SK-N-SH (cell line): ENCODE measurements at regions not wholly inside any gene's neighbourhood (a gene's known extent, or its start where the extent isn't known, plus 50 kb on each side); places are given as distances from the start of the nearest gene placed in this dataset.

Source experiments
- CTCF ChIA-PET: fragments of 300-600, 350-600 bp; formaldehyde crosslinking; extraction: SDS; loops from one replicate; lab custom pipeline; 2021; lab: Yijun Ruan, JAX
- POLR2A ChIA-PET: fragments of 350-600 bp; sonication (Branson Sonifier 250); formaldehyde crosslinking; extraction: SDS; loops from one replicate; lab custom pipeline; 2020; ENCODE audit warnings: antibody characterized with exemption, inconsistent platforms; lab: Yijun Ruan, JAX
- DNase-seq: peaks from one replicate; pipeline ENCODE4 v3.0.0; 2012
- H2AFZ ChIP-seq: fragments of 200-600 bp; sonication (generic); 2 replicates; pipeline ENCODE4 v1.8.1; 2016; ENCODE audit warnings: antibody characterized with exemption, mild to moderate bottlenecking, low read depth
- H3F3A ChIP-seq: fragments of 200-600 bp; sonication (generic); replicated peaks from 2 replicates; pipeline ENCODE3; 2016; ENCODE audit warnings: antibody characterized with exemption, mild to moderate bottlenecking; ENCODE audit not compliant: insufficient read depth
- H3K27ac ChIP-seq, 2 experiments: fragments of 200-500 bp in 1 of 2; fragments of 200-600 bp in 1 of 2; sonication (Bioruptor generic) in 1 of 2; sonication (generic), shearing (Covaris generic) in 1 of 2; 2 replicates each; pipeline versions ENCODE4 v1.5.1 to v1.6.1; 2014 to 2016; ENCODE audit warnings: low read depth in 2 of 2, inconsistent platforms in 1 of 2, low read length in 1 of 2, mild to moderate bottlenecking in 1 of 2, mixed read lengths in 1 of 2
- H3K27me3 ChIP-seq: fragments of 200-600 bp; sonication (generic), shearing (Covaris generic); 2 replicates; pipeline ENCODE4 v1.6.1; 2016; ENCODE audit warnings: mixed run types; ENCODE audit not compliant: insufficient read depth
- H3K36me3 ChIP-seq, 2 experiments: fragments of 200-500 bp in 1 of 2; fragments of 200-600 bp in 1 of 2; sonication (Bioruptor generic) in 1 of 2; sonication (generic) in 1 of 2; replicated peaks in 1 of 2; 2 replicates each; pipeline versions ENCODE3 to v1.5.1; 2014 to 2016; ENCODE audit warnings: low read length in 1 of 2, mild to moderate bottlenecking in 1 of 2; ENCODE audit not compliant: insufficient read depth in 2 of 2, control insufficient read depth in 1 of 2
- H3K4me1 ChIP-seq, 2 experiments: fragments of 200-500 bp in 1 of 2; fragments of 200-600 bp in 1 of 2; sonication (Bioruptor generic) in 1 of 2; sonication (generic), shearing (Covaris generic) in 1 of 2; 2 replicates each; pipeline versions ENCODE4 v1.5.1 to v1.6.1; 2014 to 2016; ENCODE audit warnings: low read depth in 1 of 2, low read length in 1 of 2, mixed run types in 1 of 2; ENCODE audit not compliant: insufficient read depth in 2 of 2, control insufficient read depth in 1 of 2
- H3K4me2 ChIP-seq: fragments of 200-600 bp; sonication (generic), shearing (Covaris generic); 2 replicates; pipeline ENCODE4 v1.6.1; 2017; ENCODE audit warnings: mixed run types
- H3K4me3 ChIP-seq, 2 experiments: fragments of 200-500 bp in 1 of 2; fragments of 200-600 bp in 1 of 2; sonication (Bioruptor generic) in 1 of 2; sonication (generic), shearing (Covaris generic) in 1 of 2; 2 replicates each; pipeline versions ENCODE4 v1.5.1 to v1.8.1; 2014 to 2016; ENCODE audit warnings: low read depth in 2 of 2, inconsistent platforms in 1 of 2, low read length in 1 of 2, mild to moderate bottlenecking in 1 of 2, mixed read lengths in 1 of 2, moderate library complexity in 1 of 2
- H3K79me2 ChIP-seq: fragments of 200-600 bp; sonication (generic); 2 replicates; pipeline ENCODE4 v1.8.1; 2017; ENCODE audit warnings: mild to moderate bottlenecking; ENCODE audit not compliant: insufficient read depth
- H3K9ac ChIP-seq: fragments of 200-600 bp; sonication (generic); 2 replicates; pipeline ENCODE4 v1.6.1; 2017; ENCODE audit warnings: mixed run types
- H3K9me2 ChIP-seq: fragments of 200-600 bp; sonication (generic); 2 replicates; pipeline ENCODE4 v1.6.1; 2017; ENCODE audit warnings: mixed run types
- H3K9me3 ChIP-seq: fragments of 200-600 bp; sonication (generic); 2 replicates; pipeline ENCODE4 v1.6.1; 2017; ENCODE audit warnings: mixed run types, mild to moderate bottlenecking, moderate library complexity
- H4K20me1 ChIP-seq: fragments of 200-600 bp; sonication (generic); 2 replicates; pipeline ENCODE4 v1.6.1; 2017; ENCODE audit warnings: mild to moderate bottlenecking, mixed run types; ENCODE audit not compliant: insufficient read depth
- ELF1 ChIP-seq: IDR thresholded peaks from 2 replicates; pipeline ENCODE4 v1.4.0; 2012
- EZH2phosphoT487 ChIP-seq: fragments of 200-600 bp; sonication (generic); IDR thresholded peaks from 2 replicates; pipeline ENCODE4 v1.6.1; 2017; ENCODE audit warnings: low read depth, mixed run types, mild to moderate bottlenecking, antibody characterized with exemption, moderate library complexity, borderline replicate concordance
- GATA2 ChIP-seq: sonication (generic); formaldehyde crosslinking; IDR thresholded peaks from 2 replicates; pipeline ENCODE4 v1.5.0; 2020; ENCODE audit warnings: mild to moderate bottlenecking, missing genetic modification reagents
- JUND ChIP-seq: IDR thresholded peaks from 2 replicates; pipeline ENCODE4 v1.4.0; 2012
- MEF2A ChIP-seq: IDR thresholded peaks from 2 replicates; pipeline ENCODE4 v1.4.0; 2012; ENCODE audit warnings: low read depth, borderline replicate concordance
- NFIC ChIP-seq: IDR thresholded peaks from 2 replicates; pipeline ENCODE4 v1.4.0; 2012; ENCODE audit warnings: borderline replicate concordance
- RCOR1 ChIP-seq: fragments of 150-350 bp; IDR thresholded peaks from 2 replicates; pipeline ENCODE4 v1.6.1; 2017; ENCODE audit warnings: antibody characterized with exemption, low read length
- RFX5 ChIP-seq: IDR thresholded peaks from 2 replicates; pipeline ENCODE4 v1.6.1; 2012; ENCODE audit warnings: mild to moderate bottlenecking, improper control_type of control experiment, low read length
- TEAD4 ChIP-seq: IDR thresholded peaks from 2 replicates; pipeline ENCODE4 v1.4.0; 2012; ENCODE audit warnings: mild to moderate bottlenecking, borderline replicate concordance; ENCODE audit not compliant: insufficient read depth
- USF2 ChIP-seq: fragments of 150-350 bp; IDR thresholded peaks from 2 replicates; pipeline ENCODE4 v1.6.1; 2017; ENCODE audit warnings: antibody characterized with exemption, low read length, low read depth, borderline replicate concordance
- WGBS: methylation state at CpG from one replicate; pipeline ENCODE4 v1.1.6; 2017; ENCODE audit warnings: low lambda C conversion rate; 5-methylcytosine and 5-hydroxymethylcytosine counted together
- TF ChIP-seq, protein P1 (sequence below): IDR thresholded peaks from 2 replicates; pipeline ENCODE4 v1.4.0; 2012; ENCODE audit warnings: low read depth, borderline replicate concordance
- TF ChIP-seq, protein P2 (sequence below): IDR thresholded peaks from 2 replicates; pipeline ENCODE4; 2012
- TF ChIP-seq, protein P3 (sequence below): fragments of 200-600 bp; sonication (generic); IDR thresholded peaks from 2 replicates; pipeline ENCODE4 v1.6.1; 2017; ENCODE audit warnings: antibody characterized with exemption, mild to moderate bottlenecking, moderate library complexity
- TF ChIP-seq, protein P4 (sequence below): IDR thresholded peaks from 2 replicates; pipeline ENCODE4 v1.4.0; 2012; ENCODE audit warnings: low read depth, borderline replicate concordance

DNA sequence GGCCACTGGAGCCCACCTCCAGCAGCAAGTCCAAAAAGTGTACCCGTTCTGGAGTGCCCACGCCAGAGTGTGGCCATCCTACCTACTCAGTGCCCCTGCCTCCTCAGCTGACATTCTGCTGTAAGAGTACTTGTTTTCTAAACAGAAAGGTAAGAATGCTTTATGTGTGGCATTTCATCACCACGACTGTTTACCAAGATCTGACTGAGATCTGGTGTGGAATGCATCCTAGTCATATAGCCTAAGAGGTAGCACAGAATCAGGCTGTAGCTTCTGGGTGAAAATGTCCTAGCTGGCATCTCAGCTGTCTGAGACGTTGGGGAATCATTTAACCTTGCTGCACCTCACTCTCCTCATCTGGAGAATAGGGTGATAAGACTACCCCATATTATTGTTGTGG is 638.7 kb upstream of the TENM3 start:
- H2AFZ ChIP-seq: no peak overlapping the region
- ChIA-PET CTCF (no interaction called here), POLR2A (no interaction called here)
- no peaks in the 10 kb centered on the region for H3K4me1 ChIP-seq
- H3K9me2 ChIP-seq: no peaks in the 10 kb centered on the region
- H3K79me2 ChIP-seq: no peaks in the 10 kb centered on the region
- no peaks in the 10 kb centered on the region for H3K36me3 ChIP-seq
- H3K9ac ChIP-seq: no peak overlapping the region
- no peak overlapping the region for H3K4me2 ChIP-seq
- H3K27me3 ChIP-seq: no peaks in the 10 kb centered on the region
- H3K27ac ChIP-seq: no peak overlapping the region
- 44% methylated on average over 4 of the region's 4 CpGs for WGBS
- H3K9me3 ChIP-seq: no peaks in the 10 kb centered on the region
- H4K20me1 ChIP-seq: no peaks in the 10 kb centered on the region
- TF ChIP-seq JUND (no peak), USF2 (no peak), RCOR1 (no peak), GATA2 (CRISPR knock-in tag) (no peak), MEF2A (no peak), NFIC (no peak), EZH2phosphoT487 (no peak), TEAD4 (no peak), RFX5 (no peak), ELF1 (no peak)
- TF ChIP-seq, protein P1, sequence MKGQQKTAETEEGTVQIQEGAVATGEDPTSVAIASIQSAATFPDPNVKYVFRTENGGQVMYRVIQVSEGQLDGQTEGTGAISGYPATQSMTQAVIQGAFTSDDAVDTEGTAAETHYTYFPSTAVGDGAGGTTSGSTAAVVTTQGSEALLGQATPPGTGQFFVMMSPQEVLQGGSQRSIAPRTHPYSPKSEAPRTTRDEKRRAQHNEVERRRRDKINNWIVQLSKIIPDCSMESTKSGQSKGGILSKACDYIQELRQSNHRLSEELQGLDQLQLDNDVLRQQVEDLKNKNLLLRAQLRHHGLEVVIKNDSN: no peak
- TF ChIP-seq, protein P2, sequence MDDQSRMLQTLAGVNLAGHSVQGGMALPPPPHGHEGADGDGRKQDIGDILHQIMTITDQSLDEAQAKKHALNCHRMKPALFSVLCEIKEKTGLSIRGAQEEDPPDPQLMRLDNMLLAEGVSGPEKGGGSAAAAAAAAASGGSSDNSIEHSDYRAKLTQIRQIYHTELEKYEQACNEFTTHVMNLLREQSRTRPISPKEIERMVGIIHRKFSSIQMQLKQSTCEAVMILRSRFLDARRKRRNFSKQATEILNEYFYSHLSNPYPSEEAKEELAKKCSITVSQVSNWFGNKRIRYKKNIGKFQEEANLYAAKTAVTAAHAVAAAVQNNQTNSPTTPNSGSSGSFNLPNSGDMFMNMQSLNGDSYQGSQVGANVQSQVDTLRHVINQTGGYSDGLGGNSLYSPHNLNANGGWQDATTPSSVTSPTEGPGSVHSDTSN: no peak
- TF ChIP-seq, protein P3, sequence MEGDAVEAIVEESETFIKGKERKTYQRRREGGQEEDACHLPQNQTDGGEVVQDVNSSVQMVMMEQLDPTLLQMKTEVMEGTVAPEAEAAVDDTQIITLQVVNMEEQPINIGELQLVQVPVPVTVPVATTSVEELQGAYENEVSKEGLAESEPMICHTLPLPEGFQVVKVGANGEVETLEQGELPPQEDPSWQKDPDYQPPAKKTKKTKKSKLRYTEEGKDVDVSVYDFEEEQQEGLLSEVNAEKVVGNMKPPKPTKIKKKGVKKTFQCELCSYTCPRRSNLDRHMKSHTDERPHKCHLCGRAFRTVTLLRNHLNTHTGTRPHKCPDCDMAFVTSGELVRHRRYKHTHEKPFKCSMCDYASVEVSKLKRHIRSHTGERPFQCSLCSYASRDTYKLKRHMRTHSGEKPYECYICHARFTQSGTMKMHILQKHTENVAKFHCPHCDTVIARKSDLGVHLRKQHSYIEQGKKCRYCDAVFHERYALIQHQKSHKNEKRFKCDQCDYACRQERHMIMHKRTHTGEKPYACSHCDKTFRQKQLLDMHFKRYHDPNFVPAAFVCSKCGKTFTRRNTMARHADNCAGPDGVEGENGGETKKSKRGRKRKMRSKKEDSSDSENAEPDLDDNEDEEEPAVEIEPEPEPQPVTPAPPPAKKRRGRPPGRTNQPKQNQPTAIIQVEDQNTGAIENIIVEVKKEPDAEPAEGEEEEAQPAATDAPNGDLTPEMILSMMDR: no peak
- TF ChIP-seq, protein P4, sequence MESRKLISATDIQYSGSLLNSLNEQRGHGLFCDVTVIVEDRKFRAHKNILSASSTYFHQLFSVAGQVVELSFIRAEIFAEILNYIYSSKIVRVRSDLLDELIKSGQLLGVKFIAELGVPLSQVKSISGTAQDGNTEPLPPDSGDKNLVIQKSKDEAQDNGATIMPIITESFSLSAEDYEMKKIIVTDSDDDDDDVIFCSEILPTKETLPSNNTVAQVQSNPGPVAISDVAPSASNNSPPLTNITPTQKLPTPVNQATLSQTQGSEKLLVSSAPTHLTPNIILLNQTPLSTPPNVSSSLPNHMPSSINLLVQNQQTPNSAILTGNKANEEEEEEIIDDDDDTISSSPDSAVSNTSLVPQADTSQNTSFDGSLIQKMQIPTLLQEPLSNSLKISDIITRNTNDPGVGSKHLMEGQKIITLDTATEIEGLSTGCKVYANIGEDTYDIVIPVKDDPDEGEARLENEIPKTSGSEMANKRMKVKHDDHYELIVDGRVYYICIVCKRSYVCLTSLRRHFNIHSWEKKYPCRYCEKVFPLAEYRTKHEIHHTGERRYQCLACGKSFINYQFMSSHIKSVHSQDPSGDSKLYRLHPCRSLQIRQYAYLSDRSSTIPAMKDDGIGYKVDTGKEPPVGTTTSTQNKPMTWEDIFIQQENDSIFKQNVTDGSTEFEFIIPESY: no peak
- H3F3A ChIP-seq: no peaks in the 10 kb centered on the region
- H3K4me3 ChIP-seq: no peak overlapping the region
- no peak for DNase-seq
